Lung (tissue), 11 donors: ENCODE measurements at regions not wholly inside any gene's neighbourhood (a gene's known extent, or its start where the extent isn't known, plus 50 kb on each side); places are given as distances from the start of the nearest gene placed in this dataset.
"Not testable (repeated sequence)": the region's sequence is repeated elsewhere in the genome, so short reads cannot be mapped to it uniquely, and the experiment has no call there.

ENCODE experiments used
- ATAC-seq: fragments of 200-7000 bp; cut with Tn5 transposase; one replicate; pipeline ENCODE4 v1.9.1; 2020; ENCODE audit warnings: moderate number of reproducible peaks; ENCODE audit not compliant: insufficient read depth, low FRiP score
- DNase-seq, 3 donors: peaks; one replicate each; pipeline ENCODE4 v3.0.0-alpha.2; 2013 to 2017
- H3K27ac ChIP-seq, 2 donors: one replicate each; pipeline ENCODE4 v1.5.1; 2013; ENCODE audit warnings: mild to moderate bottlenecking in 2 of 2, moderate library complexity in 2 of 2, control low read depth in 1 of 2, inconsistent platforms in 1 of 2, low read depth in 1 of 2, low read length in 1 of 2
- H3K27me3 ChIP-seq, 3 donors: one replicate each; pipeline ENCODE4 v1.5.1; 2013; ENCODE audit warnings: low read length in 2 of 3; ENCODE audit not compliant: control insufficient read depth in 3 of 3, insufficient read depth in 3 of 3
- H3K36me3 ChIP-seq, 4 donors: one replicate each; pipeline ENCODE4 v1.5.1; 2013; ENCODE audit warnings: low read length in 4 of 4, mild to moderate bottlenecking in 1 of 4, moderate library complexity in 1 of 4; ENCODE audit not compliant: control insufficient read depth in 4 of 4, insufficient read depth in 4 of 4
- H3K4me1 ChIP-seq, 5 donors: one replicate each; pipeline ENCODE4 v1.5.1; 2013; ENCODE audit warnings: low read length in 5 of 5, mild to moderate bottlenecking in 2 of 5, moderate library complexity in 1 of 5; ENCODE audit not compliant: control insufficient read depth in 5 of 5, insufficient read depth in 5 of 5
- H3K4me3 ChIP-seq: one replicate; pipeline ENCODE4 v1.5.1; 2013; ENCODE audit warnings: mild to moderate bottlenecking, control low read depth, moderate library complexity
- H3K9ac ChIP-seq, 2 donors: one replicate each; pipeline ENCODE4 v1.5.1; 2013; ENCODE audit warnings: low read length in 2 of 2, control low read depth in 1 of 2; ENCODE audit not compliant: insufficient read depth in 1 of 2
- H3K9me3 ChIP-seq, 4 donors: one replicate each; pipeline ENCODE4 v1.5.1; 2013; ENCODE audit warnings: low read length in 3 of 4, mild to moderate bottlenecking in 1 of 4, moderate library complexity in 1 of 4; ENCODE audit not compliant: control insufficient read depth in 4 of 4, insufficient read depth in 3 of 4
- CTCF ChIP-seq: IDR thresholded peaks from 2 replicates; pipeline ENCODE4 v1.5.1; 2012; ENCODE audit warnings: mild to moderate bottlenecking; ENCODE audit errors: control extremely low read depth, extremely low read depth
- WGBS, 2 donors: extraction: QIAGEN DNeasy Blood & Tissue Kit; methylation state at CpG; one replicate each; pipeline ENCODE4 v1.1.7; 2013; 5-methylcytosine and 5-hydroxymethylcytosine counted together
- donor health status: control.
- donor health status: control.
- donor health status: Bipolar disorder and iron deficiency.
- donor health status: healthy.
- donor health status: DM: yes; HTN: yes; CAD: no.

GRCh38 chr18:41872206-41872605 is 82.8 kb upstream of the PIK3C3 start:
- Histone ChIP-seq H3K4me3 (no peak overlapping the region), H3K27ac (no peak overlapping the region), H3K36me3 (no peaks in the 10 kb centered on the region), H3K27me3 (no peaks in the 10 kb centered on the region), H3K9me3 (no peaks in the 10 kb centered on the region), H3K4me1 (no peaks in the 10 kb centered on the region), H3K9ac (no peak overlapping the region)
- TF ChIP-seq CTCF = no peak
- ATAC-seq (no peak), DNase-seq (no peak)

GRCh38 chr18:41871229-41872000 is 83.6 kb upstream of the PIK3C3 start:
- Histone ChIP-seq H3K9ac (no peak overlapping the region), H3K9me3 (no peaks in the 10 kb centered on the region), H3K36me3 (no peaks in the 10 kb centered on the region), H3K4me3 (no peak overlapping the region), H3K27me3 (no peaks in the 10 kb centered on the region), H3K27ac (no peak overlapping the region), H3K4me1 (no peaks in the 10 kb centered on the region)
- 71 to 82% methylated on average over 7 of the region's 7 CpGs for WGBS, 2 donors
- DNase-seq (no peak), ATAC-seq (no peak)
- TF ChIP-seq CTCF = no peak

DNA sequence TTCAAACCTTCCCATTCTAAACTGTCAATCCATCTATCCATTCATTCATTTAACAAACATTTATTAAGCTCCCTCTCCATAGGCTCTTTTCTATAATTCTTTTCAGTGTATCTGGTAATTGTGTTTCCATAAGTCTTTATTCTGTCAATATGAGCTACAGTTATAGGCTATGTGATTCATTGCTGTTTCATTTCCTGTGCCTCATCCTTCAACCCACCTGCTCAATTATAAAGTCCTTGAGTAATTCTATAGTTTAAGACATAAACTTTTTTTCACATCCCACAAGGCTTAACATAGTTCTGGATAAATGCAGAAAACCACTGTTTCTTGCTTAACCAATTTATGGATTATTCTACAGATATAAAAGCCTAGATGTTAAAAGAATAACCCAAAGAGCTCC is 84.2 kb upstream of the PIK3C3 start:
- Histone ChIP-seq H3K27me3 (no peaks in the 10 kb centered on the region), H3K27ac (no peak overlapping the region), H3K9ac (no peak overlapping the region), H3K9me3 (no peaks in the 10 kb centered on the region), H3K4me3 (no peak overlapping the region), H3K4me1 (no peaks in the 10 kb centered on the region), H3K36me3 (no peaks in the 10 kb centered on the region)
- DNase-seq (no peak), ATAC-seq (no peak)
- TF ChIP-seq CTCF = no peak

- 84 to 85% methylated on average over 2 of the region's 2 CpGs for WGBS, 2 donors
- no peaks in the 10 kb centered on the region for H3K4me1 ChIP-seq
- no peaks in the 10 kb centered on the region for H3K36me3 ChIP-seq
- ATAC-seq (no peak), DNase-seq (no peak)
- TF ChIP-seq CTCF = no peak
- H3K27me3 ChIP-seq = no peaks in the 10 kb centered on the region
- no peak overlapping the region for H3K4me3 ChIP-seq
- H3K9ac ChIP-seq = no peak overlapping the region
- no peak overlapping the region for H3K27ac ChIP-seq
- no peaks in the 10 kb centered on the region for H3K9me3 ChIP-seq
Measured at GRCh38 chr18:41870191-41870590, 84.8 kb upstream of the PIK3C3 start.

DNA sequence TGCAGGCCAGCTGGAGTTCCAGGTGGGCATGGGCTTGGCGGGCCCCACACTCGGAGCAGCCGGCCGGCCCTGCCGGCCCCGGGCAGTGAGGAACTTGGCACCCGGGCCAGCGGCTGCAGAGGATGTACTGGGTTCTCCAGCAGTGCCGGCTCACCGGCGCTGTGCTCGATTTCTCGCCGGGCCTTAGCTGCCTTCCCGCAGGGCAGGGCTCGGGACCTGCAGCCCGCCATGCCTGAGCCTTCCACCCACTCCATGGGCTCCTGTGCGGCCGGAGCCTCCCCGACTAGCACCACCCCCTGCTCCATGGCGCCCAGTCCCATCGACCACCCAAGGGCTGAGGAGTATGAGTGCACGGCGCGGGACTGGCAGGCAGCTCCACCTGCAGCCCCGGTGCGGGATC is 89.2 kb upstream of the PIK3C3 start:
- not testable (repeated sequence) for H3K9ac ChIP-seq, H3K27ac ChIP-seq, ATAC-seq, H3K9me3 ChIP-seq, H3K4me1 ChIP-seq, H3K36me3 ChIP-seq, H3K27me3 ChIP-seq, H3K4me3 ChIP-seq, DNase-seq
- whole genome bisulfite sequencing, 2 donors = 93 to 94% methylated on average over 27 of the region's 27 CpGs
